Small intestine (tissue), 7 donors: ENCODE measurements at regions not wholly inside any gene's neighbourhood (a gene's known extent, or its start where the extent isn't known, plus 50 kb on each side); places are given as distances from the start of the nearest gene placed in this dataset.

Experiments used
- DNase-seq, 2 donors: peaks; one replicate each; pipeline versions ENCODE4 v3.0.0 to v3.0.0-alpha.2; 2013
- FAIRE-seq: peaks from 2 replicates; lab custom pipeline; 2012; peaks lifted over from hg19 to GRCh38; lab: Jason Lieb, UNC
- H3K27ac ChIP-seq, 3 donors: one replicate each; pipeline ENCODE4 v1.5.1; 2013; ENCODE audit warnings: low read length in 2 of 3, mild to moderate bottlenecking in 2 of 3, control low read depth in 1 of 3, inconsistent platforms in 1 of 3, low read depth in 1 of 3, moderate library complexity in 1 of 3
- H3K27me3 ChIP-seq, 3 donors: one replicate each; pipeline ENCODE4 v1.6.1; 2013; ENCODE audit warnings: low read length in 3 of 3, inconsistent platforms in 1 of 3; ENCODE audit not compliant: control insufficient read depth in 3 of 3, insufficient read depth in 3 of 3
- H3K36me3 ChIP-seq, 3 donors: one replicate each; pipeline ENCODE4 v1.6.1; 2013; ENCODE audit warnings: low read length in 3 of 3, inconsistent platforms in 1 of 3, low read depth in 1 of 3, mild to moderate bottlenecking in 1 of 3, moderate library complexity in 1 of 3; ENCODE audit not compliant: control insufficient read depth in 3 of 3, insufficient read depth in 2 of 3
- H3K4me1 ChIP-seq, 3 donors: one replicate each; pipeline ENCODE4 v1.6.1; 2013; ENCODE audit warnings: low read length in 2 of 3, inconsistent platforms in 1 of 3, low read depth in 1 of 3, mild to moderate bottlenecking in 1 of 3, moderate library complexity in 1 of 3; ENCODE audit not compliant: control insufficient read depth in 3 of 3, insufficient read depth in 2 of 3
- H3K4me3 ChIP-seq, 3 donors: one replicate each; pipeline ENCODE4 v1.5.1; 2013; ENCODE audit warnings: low read length in 3 of 3, control low read depth in 1 of 3, inconsistent platforms in 1 of 3, low read depth in 1 of 3, mild to moderate bottlenecking in 1 of 3, moderate library complexity in 1 of 3
- H3K9me3 ChIP-seq, 2 donors: one replicate each; pipeline ENCODE4 v1.6.1; 2013; ENCODE audit warnings: low read depth in 1 of 2, low read length in 1 of 2; ENCODE audit not compliant: control insufficient read depth in 2 of 2, insufficient read depth in 1 of 2
- WGBS, 3 donors: extraction: QIAGEN DNeasy Blood & Tissue Kit; methylation state at CpG; one replicate each; pipeline ENCODE4 v1.1.7; 2013; 5-methylcytosine and 5-hydroxymethylcytosine counted together
- donor health status: healthy with polysubstance abuse.
- donor health status: control.
- donor health status: control.
- donor health status: Bipolar disorder and iron deficiency.
- donor health status: healthy.

- Histone ChIP-seq H3K36me3 (no peaks in the 10 kb centered on the region), H3K27ac (no peak overlapping the region), H3K9me3 (no peaks in the 10 kb centered on the region), H3K4me3 (no peak overlapping the region), H3K27me3 (no peaks in the 10 kb centered on the region), H3K4me1 (no peaks in the 10 kb centered on the region)
- DNase-seq (no peak), FAIRE-seq (no peak)
- 74 to 82% (median 75%) methylated on average over 2 of the region's 2 CpGs for WGBS, 3 donors
Measured at GRCh38 chr10:63884426-63884825, 363.2 kb downstream of the REEP3 start.

- no peaks in the 10 kb centered on the region for H3K27me3 ChIP-seq
- no peak overlapping the region for H3K4me3 ChIP-seq
- no peaks in the 10 kb centered on the region for H3K36me3 ChIP-seq
- H3K4me1 ChIP-seq = no peaks in the 10 kb centered on the region
- FAIRE-seq (no peak), DNase-seq (no peak)
- H3K9me3 ChIP-seq = no peaks in the 10 kb centered on the region
- H3K27ac ChIP-seq = no peak overlapping the region
Measured at GRCh38 chr10:63885156-63885555, 364.0 kb downstream of the REEP3 start.

DNA sequence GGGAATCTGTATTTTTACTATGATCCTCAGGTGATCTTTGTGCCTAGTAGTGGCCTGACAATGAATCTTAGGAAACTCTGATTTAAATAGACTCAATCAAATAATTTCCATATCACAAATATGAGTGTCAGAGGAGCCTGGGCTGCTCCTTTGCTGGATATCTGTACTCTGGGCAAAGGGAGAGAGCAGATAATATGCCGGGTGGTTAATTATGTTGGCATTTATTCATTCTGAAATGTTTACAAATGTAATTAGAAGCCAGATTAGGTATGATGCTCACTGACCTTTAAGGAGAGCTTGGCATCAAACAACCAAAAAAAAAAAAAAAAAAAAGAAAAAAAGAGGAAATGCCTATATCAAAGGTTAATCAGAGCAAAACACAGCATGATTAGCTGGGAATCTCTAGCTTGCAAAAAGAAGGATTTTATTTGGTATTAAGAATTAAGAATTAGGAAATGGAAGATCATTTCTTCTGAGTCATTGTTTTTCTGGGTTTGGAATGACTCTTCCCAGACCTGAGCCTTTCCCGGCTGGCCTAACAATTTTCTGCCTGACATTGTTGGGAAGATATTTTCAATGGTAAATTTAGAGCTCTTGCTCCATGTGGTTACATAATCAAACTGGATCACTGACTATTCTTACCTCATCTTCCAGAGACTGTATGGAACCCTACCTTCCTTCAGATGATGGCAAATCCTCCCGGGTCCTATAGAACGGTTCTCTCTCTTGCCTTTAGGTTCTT is 365.3 kb downstream of the REEP3 start:
- FAIRE-seq (no peak), DNase-seq (no peak)
- H3K4me3 ChIP-seq = no peak overlapping the region
- no peaks in the 10 kb centered on the region for H3K4me1 ChIP-seq
- no peak overlapping the region for H3K27ac ChIP-seq
- H3K9me3 ChIP-seq = no peaks in the 10 kb centered on the region
- WGBS, 3 donors = 67 to 82% (median 75%) methylated on average over 4 of the region's 4 CpGs
- no peaks in the 10 kb centered on the region for H3K36me3 ChIP-seq
- H3K27me3 ChIP-seq = no peaks in the 10 kb centered on the region

DNA sequence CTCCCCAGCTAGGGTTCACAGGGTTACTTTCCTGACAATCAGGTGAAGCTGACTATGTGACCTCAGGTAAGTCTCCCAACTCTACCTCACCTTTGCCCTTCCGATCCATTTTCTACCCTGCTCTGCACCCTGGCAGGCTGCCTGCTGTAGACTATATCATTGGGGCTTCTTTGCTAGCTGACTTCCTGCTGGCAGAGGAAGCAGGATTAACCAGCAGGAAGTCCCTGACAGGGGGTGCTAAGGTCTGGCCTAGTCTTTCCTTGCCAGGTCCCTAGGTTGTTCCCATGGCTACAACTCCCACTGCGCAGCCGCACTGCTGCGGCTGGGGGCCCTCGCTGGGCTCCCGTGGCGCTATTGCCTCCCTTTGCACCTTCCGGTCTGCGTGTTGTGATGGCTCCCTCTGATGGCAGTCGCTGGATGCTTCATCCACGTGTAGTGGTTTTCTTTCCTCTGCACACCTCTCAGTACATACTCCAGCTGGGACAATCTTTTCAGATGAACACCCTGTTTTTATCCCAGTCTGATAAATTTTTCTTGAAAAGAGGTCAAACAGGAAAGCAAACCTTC is 365.9 kb downstream of the REEP3 start:
- Histone ChIP-seq H3K27me3 (no peaks in the 10 kb centered on the region), H3K36me3 (no peaks in the 10 kb centered on the region), H3K9me3 (no peaks in the 10 kb centered on the region), H3K27ac (no peak overlapping the region), H3K4me3 (no peak overlapping the region), H3K4me1 (no peaks in the 10 kb centered on the region)
- WGBS, 3 donors = 64 to 72% (median 72%) methylated on average over 11 of the region's 11 CpGs
- FAIRE-seq = no peak
- no peak for DNase-seq

- H3K4me3 ChIP-seq = no peak overlapping the region
- no peaks in the 10 kb centered on the region for H3K36me3 ChIP-seq
- 76 to 91% (median 77%) methylated on average over 5 of the region's 5 CpGs for WGBS, 3 donors
- H3K4me1 ChIP-seq = no peaks in the 10 kb centered on the region
- DNase-seq (no peak), FAIRE-seq (no peak)
- H3K9me3 ChIP-seq = no peaks in the 10 kb centered on the region
- no peaks in the 10 kb centered on the region for H3K27me3 ChIP-seq
- H3K27ac ChIP-seq = no peak overlapping the region
Measured at GRCh38 chr10:63887600-63888370, 366.6 kb downstream of the REEP3 start.

DNA sequence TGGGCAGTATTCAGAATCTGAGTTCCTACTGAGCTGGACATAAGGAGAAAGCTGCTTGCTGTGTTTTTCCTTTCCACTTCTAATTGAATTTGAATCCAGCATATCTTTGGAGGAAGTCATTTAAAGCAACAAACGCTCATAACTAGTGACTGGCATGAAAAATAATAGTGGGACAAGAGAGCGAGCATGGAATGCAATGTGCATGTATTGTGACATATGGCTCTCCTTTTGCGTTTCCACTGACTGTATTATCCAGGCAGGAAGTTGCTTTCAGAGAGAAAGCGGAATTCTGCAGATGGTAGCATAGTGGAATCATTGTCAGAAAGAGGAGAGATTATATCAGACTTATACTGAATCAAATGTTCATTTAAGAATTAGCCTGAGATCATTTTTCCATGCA is 368.6 kb downstream of the REEP3 start:
- Histone ChIP-seq H3K4me3 (no peak overlapping the region), H3K4me1 (no peaks in the 10 kb centered on the region), H3K36me3 (no peaks in the 10 kb centered on the region), H3K27me3 (no peaks in the 10 kb centered on the region), H3K27ac (no peak overlapping the region), H3K9me3 (no peaks in the 10 kb centered on the region)
- WGBS, 3 donors = 66 to 79% (median 73%) methylated on average over 4 of the region's 4 CpGs
- FAIRE-seq (no peak), DNase-seq (no peak)

GRCh38 chr10:63896992-63897391 is 375.8 kb downstream of the REEP3 start:
- Histone ChIP-seq H3K27ac (no peak overlapping the region), H3K9me3 (no peaks in the 10 kb centered on the region), H3K36me3 (no peaks in the 10 kb centered on the region), H3K4me1 (no peaks in the 10 kb centered on the region), H3K27me3 (no peaks in the 10 kb centered on the region), H3K4me3 (no peak overlapping the region)
- no peak for DNase-seq
- FAIRE-seq = no peak
- WGBS, 3 donors = 82 to 92% (median 85%) methylated on average over 5 of the region's 5 CpGs

DNA sequence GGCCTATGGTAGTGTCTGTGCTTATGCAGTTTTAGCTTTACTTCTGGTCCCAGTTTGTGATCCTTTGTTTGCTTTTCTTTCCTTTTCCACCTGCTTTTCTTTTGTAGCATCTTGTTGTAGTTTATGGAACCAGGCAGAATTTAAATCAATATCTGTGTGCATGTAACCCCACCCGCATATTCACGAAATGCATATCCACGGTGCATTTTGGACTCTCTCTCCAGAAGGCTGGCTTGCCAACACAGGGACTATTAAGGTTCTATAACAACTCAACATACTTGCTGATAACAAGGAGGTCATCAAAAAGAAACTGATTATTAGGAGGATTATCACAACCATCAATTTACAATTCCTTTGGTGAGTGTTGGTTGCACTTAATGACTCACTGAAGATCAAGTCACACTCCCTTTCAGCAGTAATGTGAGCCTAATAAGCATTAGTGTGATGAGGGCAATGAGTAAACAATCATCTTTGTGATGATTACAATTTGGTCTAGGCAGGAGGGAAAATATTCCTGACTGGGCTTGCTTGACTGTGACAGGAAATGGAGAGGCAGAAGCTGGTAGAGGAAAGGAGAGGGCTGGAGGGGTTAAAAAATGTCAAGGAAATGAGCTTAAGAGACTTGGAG is 378.6 kb downstream of the REEP3 start:
- DNase-seq (no peak), FAIRE-seq (no peak)
- 17 to 55% (median 54%) methylated on average over 3 of the region's 3 CpGs for WGBS, 3 donors

More for the DNA sequence above, 378.6 kb downstream of the REEP3 start:
- Histone ChIP-seq H3K36me3 (no peaks in the 10 kb centered on the region), H3K27me3 (no peaks in the 10 kb centered on the region), H3K4me3 (no peak overlapping the region), H3K9me3 (no peaks in the 10 kb centered on the region), H3K4me1 (no peaks in the 10 kb centered on the region), H3K27ac (no peak overlapping the region)
